ENCODE measurements at regions not wholly inside any gene's neighbourhood (a gene's known extent, or its start where the extent isn't known, plus 50 kb on each side); places are given as distances from the start of the nearest gene placed in this dataset.
A peak's percentile ranks its signal among the peaks of the same experiment; 100 is the strongest.

DNA sequence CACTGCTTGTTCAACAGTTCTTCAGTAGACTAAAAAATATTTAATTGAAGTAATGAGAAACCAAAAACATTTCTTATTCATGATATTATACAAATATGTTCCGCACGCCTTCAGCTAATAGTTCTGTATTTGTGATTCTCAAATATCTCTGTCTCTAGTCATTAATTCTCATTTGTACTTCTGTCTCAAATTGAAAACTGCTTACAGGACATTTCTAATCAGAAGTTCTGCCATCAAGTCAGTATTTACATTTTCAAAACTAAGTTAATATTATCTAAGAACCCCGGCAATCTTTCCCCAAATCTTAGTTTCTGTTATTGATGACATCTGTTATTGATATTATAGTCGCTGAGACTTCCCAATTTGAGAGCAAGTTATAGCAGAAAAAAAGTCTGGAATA is 78.6 kb upstream of the PGRMC2 start:
- in situ Hi-C loops (cut with MboI) (no loop called here), intact Hi-C loops (cut with micrococcal nuclease) (no loop called here)
- no peak overlapping the region for H3K9ac ChIP-seq (ENCODE audit: insufficient read depth in 1 of 2, low read depth in 2 of 2, low read length in 2 of 2)
- no peaks in the 10 kb centered on the region for H3K79me2 ChIP-seq (ENCODE audit: control insufficient read depth, insufficient read depth, low read length)
- H3K4me3 ChIP-seq = no peak overlapping the region
- no peak for FAIRE-seq
- H3K27me3 ChIP-seq (ENCODE audit: control insufficient read depth in 2 of 2, insufficient read depth in 2 of 2, low read length in 2 of 2) = no peaks in the 10 kb centered on the region
- H3K4me2 ChIP-seq (ENCODE audit: insufficient read depth, low read length) = no peak overlapping the region
- H3K9me3 ChIP-seq (replicated peaks; ENCODE audit: control insufficient read depth, insufficient read depth, low read depth, low read length) = peaks cover 4% of the 10 kb centered on the region; the same call in 1 of the 2 replicates
- 37% methylated on average over 4 of the region's 4 CpGs for WGBS (ENCODE audit: insufficient coverage, low coverage, missing lambda C conversion rate)
- POLR2A ChIA-PET = interaction anchor here (0.6 to 0.8 kb wide), 2 partner anchors 16 to 24 kb away, joined by 3 read pairs; no protein-coding TSS in a partner anchor
- no peaks in the 10 kb centered on the region for H3K4me1 ChIP-seq (replicated peaks in 1 of 2; ENCODE audit: control insufficient read depth in 2 of 2, insufficient read depth in 2 of 2, low read length in 2 of 2)
- no peaks in the 10 kb centered on the region for H3K9me1 ChIP-seq (ENCODE audit: control insufficient read depth, insufficient read depth, low read length)
- no peaks in the 10 kb centered on the region for H4K20me1 ChIP-seq (replicated peaks; ENCODE audit: control insufficient read depth, insufficient read depth, low read length)
- no peak for ATAC-seq
- no peak overlapping the region for H3K27ac ChIP-seq (ENCODE audit: extremely low read depth, low read depth, low read length)
- TF ChIP-seq C11orf30 (IDR thresholded peaks at IDR 0.05; ENCODE audit: low read depth) = peak; percentile 39; the same call in 1 of the 2 replicates
- TF ChIP-seq DMBX1 (CRISPR knock-in tag; IDR thresholded peaks at IDR 0.05; ENCODE audit: borderline replicate concordance) = no peak
- no peak for TF ChIP-seq DIDO1 (tag; IDR thresholded peaks at IDR 0.05; ENCODE audit: low read depth)
- TF ChIP-seq SMARCE1 (IDR thresholded peaks at IDR 0.05) = no peak
- TF ChIP-seq EGR1 (conservative IDR thresholded peaks at IDR 0.05) = no peak
- no peak for TF ChIP-seq CREM (IDR thresholded peaks at IDR 0.05; ENCODE audit: low read depth)
- no peak for TF ChIP-seq ZNF644 (tag; IDR thresholded peaks at IDR 0.05; ENCODE audit: low read depth)
- TF ChIP-seq, protein P1, sequence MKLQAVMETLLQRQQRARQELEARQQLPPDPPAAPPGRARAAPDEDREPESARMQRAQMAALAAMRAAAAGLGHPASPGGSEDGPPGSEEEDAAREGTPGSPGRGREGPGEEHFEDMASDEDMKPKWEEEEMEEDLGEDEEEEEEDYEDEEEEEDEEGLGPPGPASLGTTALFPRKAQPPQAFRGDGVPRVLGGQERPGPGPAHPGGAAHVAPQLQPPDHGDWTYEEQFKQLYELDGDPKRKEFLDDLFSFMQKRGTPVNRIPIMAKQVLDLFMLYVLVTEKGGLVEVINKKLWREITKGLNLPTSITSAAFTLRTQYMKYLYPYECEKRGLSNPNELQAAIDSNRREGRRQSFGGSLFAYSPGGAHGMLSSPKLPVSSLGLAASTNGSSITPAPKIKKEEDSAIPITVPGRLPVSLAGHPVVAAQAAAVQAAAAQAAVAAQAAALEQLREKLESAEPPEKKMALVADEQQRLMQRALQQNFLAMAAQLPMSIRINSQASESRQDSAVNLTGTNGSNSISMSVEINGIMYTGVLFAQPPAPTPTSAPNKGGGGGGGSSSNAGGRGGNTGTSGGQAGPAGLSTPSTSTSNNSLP (IDR thresholded peaks at IDR 0.05; ENCODE audit: borderline replicate concordance, low read depth, low read length) = no peak
- no peak for TF ChIP-seq PTBP1 (IDR thresholded peaks at IDR 0.05; ENCODE audit: low read depth, low read length)
- no peak for TF ChIP-seq MYNN (IDR thresholded peaks at IDR 0.05)
- no peak for TF ChIP-seq MYNN (CRISPR knock-in tag; IDR thresholded peaks at IDR 0.05)
- TF ChIP-seq, protein P2, sequence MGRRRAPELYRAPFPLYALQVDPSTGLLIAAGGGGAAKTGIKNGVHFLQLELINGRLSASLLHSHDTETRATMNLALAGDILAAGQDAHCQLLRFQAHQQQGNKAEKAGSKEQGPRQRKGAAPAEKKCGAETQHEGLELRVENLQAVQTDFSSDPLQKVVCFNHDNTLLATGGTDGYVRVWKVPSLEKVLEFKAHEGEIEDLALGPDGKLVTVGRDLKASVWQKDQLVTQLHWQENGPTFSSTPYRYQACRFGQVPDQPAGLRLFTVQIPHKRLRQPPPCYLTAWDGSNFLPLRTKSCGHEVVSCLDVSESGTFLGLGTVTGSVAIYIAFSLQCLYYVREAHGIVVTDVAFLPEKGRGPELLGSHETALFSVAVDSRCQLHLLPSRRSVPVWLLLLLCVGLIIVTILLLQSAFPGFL (CRISPR knock-in tag; IDR thresholded peaks at IDR 0.05) = no peak
- TF ChIP-seq ZNF316 (IDR thresholded peaks at IDR 0.05) = peak; percentile 67
- TF ChIP-seq TBL1XR1 (IDR thresholded peaks at IDR 0.05; ENCODE audit: low read length in 2 of 2) = no peak
- no TSS peak for BruUV-seq (replicated peaks)
- H3K36me3 ChIP-seq (ENCODE audit: control insufficient read depth, insufficient read depth, low read length) = no peaks in the 10 kb centered on the region
- no peak for DNase-seq (ENCODE audit: extremely low read depth in 1 of 4, low spot score in 3 of 4)
- H2AFZ ChIP-seq (ENCODE audit: low read depth, low read length) = no peak overlapping the region
- CTCF ChIA-PET (ENCODE audit: low intra/inter-chr PET ratio) = no interaction called here
